Hepatocyte (in vitro differentiated cells): ENCODE measurements at regions not wholly inside any gene's neighbourhood (a gene's known extent, or its start where the extent isn't known, plus 50 kb on each side); places are given as distances from the start of the nearest gene placed in this dataset.

ENCODE experiments used
- DNase-seq: peaks from one replicate; pipeline ENCODE4 v3.0.0-alpha.2; 2016; ENCODE audit warnings: low spot score
- H2AFZ ChIP-seq: fragments of 200-600 bp; sonication (generic); 2 replicates; pipeline ENCODE4 v1.6.0; 2016; ENCODE audit warnings: antibody characterized with exemption, mild to moderate bottlenecking
- H3K27ac ChIP-seq: fragments of 200-600 bp; sonication (generic); 2 replicates; pipeline ENCODE4 v1.5.1; 2016; ENCODE audit warnings: mild to moderate bottlenecking
- H3K27me3 ChIP-seq: fragments of 200-600 bp; sonication (generic); 2 replicates; pipeline ENCODE4 v1.6.1; 2016
- H3K36me3 ChIP-seq: fragments of 200-600 bp; sonication (generic); replicated peaks from 2 replicates; pipeline ENCODE4 v1.5.1; 2016; ENCODE audit warnings: low read depth; ENCODE audit not compliant: insufficient read depth
- H3K4me1 ChIP-seq: fragments of 200-600 bp; sonication (generic); 2 replicates; pipeline ENCODE4 v1.5.1; 2016; ENCODE audit warnings: mild to moderate bottlenecking, moderate library complexity; ENCODE audit not compliant: insufficient read depth
- H3K4me2 ChIP-seq: fragments of 200-600 bp; sonication (generic); 2 replicates; pipeline ENCODE4 v1.6.0; 2016
- H3K4me3 ChIP-seq: fragments of 200-600 bp; sonication (generic); 2 replicates; pipeline ENCODE4 v1.5.1; 2016; ENCODE audit warnings: mild to moderate bottlenecking
- H3K79me2 ChIP-seq: fragments of 200-600 bp; sonication (generic); 2 replicates; pipeline ENCODE4 v1.6.0; 2017; ENCODE audit warnings: mild to moderate bottlenecking
- H3K9me2 ChIP-seq: fragments of 200-600 bp; sonication (generic); replicated peaks from 2 replicates; pipeline ENCODE4 v1.6.0; 2017; ENCODE audit warnings: mild to moderate bottlenecking; ENCODE audit not compliant: insufficient read depth
- H3K9me3 ChIP-seq: fragments of 200-600 bp; sonication (generic); 2 replicates; pipeline ENCODE4 v1.5.1; 2016; ENCODE audit warnings: low read depth, mild to moderate bottlenecking
- H4K20me1 ChIP-seq: fragments of 200-600 bp; sonication (generic); 2 replicates; pipeline ENCODE4 v1.6.0; 2016; ENCODE audit warnings: mild to moderate bottlenecking; ENCODE audit not compliant: insufficient read depth, poor library complexity, severe bottlenecking
- EZH2 ChIP-seq: fragments of 200-600 bp; sonication (generic); IDR thresholded peaks from 2 replicates; pipeline ENCODE4 v1.6.1; 2016; ENCODE audit warnings: antibody characterized with exemption, mild to moderate bottlenecking, borderline replicate concordance
- EZH2phosphoT487 ChIP-seq: fragments of 200-600 bp; sonication (generic); IDR thresholded peaks from one replicate; pipeline ENCODE4 v1.6.1; 2018; ENCODE audit warnings: antibody characterized with exemption, mild to moderate bottlenecking, low read depth, moderate library complexity; ENCODE audit not compliant: unreplicated experiment, severe bottlenecking
- WGBS: methylation state at CpG from one replicate; pipeline ENCODE4 v1.1.6; 2016; ENCODE audit warnings: low lambda C conversion rate; ENCODE audit errors: missing lambda C conversion rate; 5-methylcytosine and 5-hydroxymethylcytosine counted together
- TF ChIP-seq, protein P1 (sequence below): fragments of 200-600 bp; sonication (generic); IDR thresholded peaks from 2 replicates; pipeline ENCODE4 v1.5.1; 2016; ENCODE audit warnings: antibody characterized with exemption, mild to moderate bottlenecking; ENCODE audit not compliant: poor library complexity

DNA sequence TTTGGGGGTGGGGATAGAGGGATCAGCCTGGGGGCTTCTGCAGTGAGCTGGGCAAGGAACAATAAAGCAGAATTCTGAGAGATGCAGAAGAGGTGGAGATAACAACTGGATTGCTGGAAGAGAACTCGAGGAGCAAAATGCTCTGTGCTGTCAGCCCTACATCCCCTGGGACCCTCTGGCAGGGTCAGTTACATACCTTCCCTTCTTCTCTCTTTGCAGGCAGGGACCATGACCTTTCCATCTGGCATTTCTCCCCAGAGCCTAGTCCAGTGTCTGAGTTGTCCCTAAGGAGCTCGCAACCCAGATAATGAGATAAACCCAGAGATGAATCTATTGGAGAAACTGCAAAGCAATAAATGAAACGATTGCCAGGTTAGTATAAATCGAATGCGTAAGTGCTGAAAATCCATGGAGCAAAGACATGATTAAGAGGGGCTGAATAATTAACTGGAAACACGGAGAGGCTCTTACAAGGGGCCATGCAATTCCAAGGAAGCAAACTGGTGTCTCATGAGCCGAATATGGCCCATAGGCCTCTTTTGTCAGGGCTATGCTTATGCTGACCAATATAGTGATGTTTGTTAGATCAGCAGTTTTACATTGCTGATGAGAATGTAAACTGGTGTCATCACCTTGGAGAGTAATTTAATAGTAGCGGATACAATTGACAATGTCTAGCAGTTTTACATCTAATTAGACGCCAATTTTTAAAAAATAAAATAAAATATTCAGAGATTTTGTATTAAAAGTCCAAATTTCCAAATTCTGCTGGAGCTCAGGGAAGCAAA, 129.4 kb upstream of the IRX5 start:
- Histone ChIP-seq H3K27me3 (no peaks in the 10 kb centered on the region), H3K36me3 (no peaks in the 10 kb centered on the region), H3K4me1 (peaks cover 3% of the 10 kb centered on the region), H3K27ac (no peak overlapping the region), H3K9me3 (no peaks in the 10 kb centered on the region), H3K79me2 (no peaks in the 10 kb centered on the region), H3K4me2 (no peak overlapping the region), H2AFZ (no peak overlapping the region), H3K4me3 (no peak overlapping the region), H4K20me1 (no peaks in the 10 kb centered on the region), H3K9me2 (no peaks in the 10 kb centered on the region)
- TF ChIP-seq, protein P1, sequence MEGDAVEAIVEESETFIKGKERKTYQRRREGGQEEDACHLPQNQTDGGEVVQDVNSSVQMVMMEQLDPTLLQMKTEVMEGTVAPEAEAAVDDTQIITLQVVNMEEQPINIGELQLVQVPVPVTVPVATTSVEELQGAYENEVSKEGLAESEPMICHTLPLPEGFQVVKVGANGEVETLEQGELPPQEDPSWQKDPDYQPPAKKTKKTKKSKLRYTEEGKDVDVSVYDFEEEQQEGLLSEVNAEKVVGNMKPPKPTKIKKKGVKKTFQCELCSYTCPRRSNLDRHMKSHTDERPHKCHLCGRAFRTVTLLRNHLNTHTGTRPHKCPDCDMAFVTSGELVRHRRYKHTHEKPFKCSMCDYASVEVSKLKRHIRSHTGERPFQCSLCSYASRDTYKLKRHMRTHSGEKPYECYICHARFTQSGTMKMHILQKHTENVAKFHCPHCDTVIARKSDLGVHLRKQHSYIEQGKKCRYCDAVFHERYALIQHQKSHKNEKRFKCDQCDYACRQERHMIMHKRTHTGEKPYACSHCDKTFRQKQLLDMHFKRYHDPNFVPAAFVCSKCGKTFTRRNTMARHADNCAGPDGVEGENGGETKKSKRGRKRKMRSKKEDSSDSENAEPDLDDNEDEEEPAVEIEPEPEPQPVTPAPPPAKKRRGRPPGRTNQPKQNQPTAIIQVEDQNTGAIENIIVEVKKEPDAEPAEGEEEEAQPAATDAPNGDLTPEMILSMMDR, result no peak
- TF ChIP-seq EZH2, result no peak
- TF ChIP-seq EZH2phosphoT487, result no peak
- DNase-seq, result no peak
- WGBS, result 89% methylated on average over 9 of the region's 9 CpGs

DNA sequence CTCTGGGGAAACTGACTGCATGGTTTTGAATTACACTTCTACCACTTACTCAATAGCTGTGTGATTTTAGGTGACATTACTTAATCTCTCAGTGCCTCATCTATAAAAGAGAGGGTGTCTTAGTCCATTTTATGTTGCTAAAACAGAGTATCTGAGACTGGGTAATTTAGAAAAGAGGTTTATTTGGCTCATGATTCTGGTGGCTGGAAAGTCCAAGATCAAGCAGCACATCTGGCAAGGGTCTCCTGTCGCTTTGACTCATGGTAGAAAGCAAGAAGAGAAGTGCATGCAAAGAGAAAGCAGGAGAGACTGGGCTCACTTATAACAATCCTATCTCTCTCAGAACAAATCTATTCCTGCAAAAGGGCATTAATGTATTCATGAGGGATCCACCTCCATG, 132.4 kb upstream of the IRX5 start:
- Histone ChIP-seq H3K4me2 (no peak overlapping the region), H3K4me1 (peaks cover 7% of the 10 kb centered on the region), H3K9me2 (no peaks in the 10 kb centered on the region), H3K27me3 (no peaks in the 10 kb centered on the region), H2AFZ (no peak overlapping the region), H3K4me3 (no peak overlapping the region), H3K79me2 (no peaks in the 10 kb centered on the region), H3K27ac (no peak overlapping the region), H3K9me3 (no peaks in the 10 kb centered on the region), H3K36me3 (no peaks in the 10 kb centered on the region), H4K20me1 (no peaks in the 10 kb centered on the region)
- DNase-seq, result no peak
- 88% methylated on average over 1 of the region's 1 CpG for WGBS
- TF ChIP-seq, protein P1, result no peak
- TF ChIP-seq EZH2 (no peak), EZH2phosphoT487 (no peak)

DNA sequence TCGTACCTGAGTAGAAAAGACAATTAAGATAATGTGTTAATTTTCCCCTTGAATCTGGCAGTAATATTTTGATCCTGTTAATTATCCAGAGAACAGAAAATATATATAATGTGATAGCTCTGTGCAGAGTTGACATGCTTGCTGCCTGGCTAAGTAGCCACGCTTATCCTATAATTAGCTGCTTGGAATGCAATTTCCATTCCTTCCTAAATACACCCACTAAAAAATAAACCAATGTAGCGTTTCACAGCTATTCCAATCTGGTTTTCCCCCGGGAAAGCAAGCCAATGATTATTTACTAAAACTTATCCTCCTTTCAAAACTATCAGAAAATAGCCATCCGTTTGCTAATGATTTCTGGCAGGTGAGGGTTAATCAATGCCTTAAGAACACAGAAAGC, 134.5 kb upstream of the IRX5 start:
- Histone ChIP-seq H3K9me2 (no peaks in the 10 kb centered on the region), H3K4me3 (no peak overlapping the region), H2AFZ (no peak overlapping the region), H3K27me3 (no peaks in the 10 kb centered on the region), H3K27ac (no peak overlapping the region), H3K4me1 (peaks cover 7% of the 10 kb centered on the region), H3K79me2 (no peaks in the 10 kb centered on the region), H3K36me3 (no peaks in the 10 kb centered on the region), H4K20me1 (no peaks in the 10 kb centered on the region), H3K4me2 (no peak overlapping the region), H3K9me3 (no peaks in the 10 kb centered on the region)
- TF ChIP-seq EZH2phosphoT487 (no peak), EZH2 (no peak)
- TF ChIP-seq, protein P1, result no peak
- WGBS, result 38% methylated on average over 5 of the region's 5 CpGs
- DNase-seq, result no peak
